Common myeloid progenitor, CD34-positive (primary cell): ENCODE measurements at regions not wholly inside any gene's neighbourhood (a gene's known extent, or its start where the extent isn't known, plus 50 kb on each side); places are given as distances from the start of the nearest gene placed in this dataset.

Source experiments
- CTCF ChIA-PET: fragments of 350-600 bp; sonication (Branson Sonifier 250); formaldehyde crosslinking; loops from one replicate; lab custom pipeline; 2021; ENCODE audit warnings: antibody characterized with exemption; lab: Charles Lee
- POLR2A ChIA-PET: fragments of 350-600 bp; sonication (Branson Sonifier 250); formaldehyde crosslinking; loops from one replicate; lab custom pipeline; 2021; ENCODE audit warnings: antibody characterized with exemption; lab: Charles Lee
- DNase-seq, 3 donors: peaks; one replicate each; pipeline versions ENCODE4 v3.0.0 to v3.0.0-alpha.2; 2013
- H3K27ac ChIP-seq, 2 experiments: 1 replicate in 1 of 2; 2 replicates in 1 of 2; pipeline ENCODE4 v1.7.0; 2013; ENCODE audit warnings: inconsistent platforms in 2 of 2, low read length in 2 of 2, mild to moderate bottlenecking in 2 of 2, low read depth in 1 of 2, moderate library complexity in 1 of 2; ENCODE audit not compliant: severe bottlenecking in 2 of 2, insufficient read depth in 1 of 2, poor library complexity in 1 of 2
- H3K27me3 ChIP-seq, 5 experiments: replicated peaks in 2 of 5; 1 replicate in 3 of 5; 2 replicates in 2 of 5; pipeline versions ENCODE4 v1.6.1 to v1.7.0; 2013; ENCODE audit warnings: low read length in 4 of 5, mild to moderate bottlenecking in 2 of 5, moderate library complexity in 2 of 5, inconsistent platforms in 1 of 5; ENCODE audit not compliant: insufficient read depth in 5 of 5, control insufficient read depth in 4 of 5
- H3K36me3 ChIP-seq, 4 experiments: 1 replicate in 2 of 4; 2 replicates in 2 of 4; pipeline versions ENCODE4 v1.6.1 to v1.7.0; 2013; ENCODE audit warnings: low read length in 3 of 4, control low read depth in 1 of 4, mild to moderate bottlenecking in 1 of 4; ENCODE audit not compliant: control insufficient read depth in 4 of 4, insufficient read depth in 4 of 4
- H3K4me1 ChIP-seq, 4 experiments: 1 replicate in 3 of 4; 2 replicates in 1 of 4; pipeline versions ENCODE4 v1.6.1 to v1.7.1; 2013; ENCODE audit warnings: low read length in 3 of 4, mild to moderate bottlenecking in 3 of 4, control low read depth in 1 of 4, inconsistent platforms in 1 of 4, moderate library complexity in 1 of 4; ENCODE audit not compliant: control insufficient read depth in 4 of 4, insufficient read depth in 4 of 4; ENCODE audit errors: control extremely low read depth in 1 of 4
- H3K4me3 ChIP-seq, 7 experiments: 1 replicate in 4 of 7; 2 replicates in 3 of 7; pipeline versions ENCODE4 v1.5.1 to v1.7.0; 2013; ENCODE audit warnings: mild to moderate bottlenecking in 7 of 7, low read length in 6 of 7, moderate library complexity in 6 of 7, inconsistent platforms in 2 of 7, low read depth in 2 of 7, control low read depth in 1 of 7; ENCODE audit not compliant: insufficient read depth in 4 of 7, control insufficient read depth in 1 of 7; ENCODE audit errors: extremely low read depth in 1 of 7
- H3K9me3 ChIP-seq, 5 experiments: 1 replicate in 4 of 5; 2 replicates in 1 of 5; pipeline versions ENCODE4 v1.6.1 to v1.7.1; 2013; ENCODE audit warnings: low read length in 4 of 5, mild to moderate bottlenecking in 2 of 5, inconsistent platforms in 1 of 5, low read depth in 1 of 5, moderate library complexity in 1 of 5; ENCODE audit not compliant: control insufficient read depth in 4 of 5, insufficient read depth in 2 of 5; ENCODE audit errors: control extremely low read depth in 1 of 5
- WGBS: methylation state at CpG from one replicate; pipeline ENCODE4 v1.1.5; 2013; ENCODE audit not compliant: insufficient coverage; 5-methylcytosine and 5-hydroxymethylcytosine counted together

- WGBS = 87% methylated on average over 14 of the region's 21 CpGs
- no peak overlapping the region for H3K27ac ChIP-seq
- H3K36me3 ChIP-seq = no peaks in the 10 kb centered on the region
- no peak overlapping the region for H3K4me3 ChIP-seq
- CTCF ChIA-PET = interaction anchor here (1.0 to 1.3 kb wide), 2 partner anchors 11 to 26 kb away, joined by 3 to 4 read pairs; no protein-coding TSS in a partner anchor
- H3K9me3 ChIP-seq = no peaks in the 10 kb centered on the region
- DNase-seq = no peak
- peaks cover 6 to 39% (median 37%) of the 10 kb centered on the region in 4 experiments for H3K4me1 ChIP-seq
- no peaks in the 10 kb centered on the region for H3K27me3 ChIP-seq
- POLR2A ChIA-PET = no interaction called here
These were observed 245.3 kb downstream of the TSN start for GRCh38 chr2:122000556-122001340.

- ChIA-PET POLR2A (no interaction called here), CTCF (interaction anchor here (0.6 kb wide), 1 partner anchor 1916 kb away, joined by 3 read pairs; no protein-coding TSS in a partner anchor)
- H3K9me3 ChIP-seq = no peaks in the 10 kb centered on the region
- 77% methylated on average over 7 of the region's 7 CpGs for WGBS
- H3K27me3 ChIP-seq = no peaks in the 10 kb centered on the region
- H3K4me3 ChIP-seq = no peak overlapping the region
- peaks cover 6 to 37% (median 37%) of the 10 kb centered on the region in 4 experiments for H3K4me1 ChIP-seq
- no peak for DNase-seq
- no peaks in the 10 kb centered on the region for H3K36me3 ChIP-seq
- H3K27ac ChIP-seq = no peak overlapping the region
These were observed 246.0 kb downstream of the TSN start for GRCh38 chr2:122001441-122001874.

GRCh38 chr2:122003196-122003940 is 247.9 kb downstream of the TSN start:
- H3K27me3 ChIP-seq = no peaks in the 10 kb centered on the region
- no peak overlapping the region for H3K4me3 ChIP-seq
- peaks cover 7 to 32% (median 31%) of the 10 kb centered on the region in 4 experiments for H3K4me1 ChIP-seq
- ChIA-PET POLR2A (no interaction called here), CTCF (no interaction called here)
- DNase-seq = no peak
- no peaks in the 10 kb centered on the region for H3K36me3 ChIP-seq
- 96% methylated on average over 11 of the region's 11 CpGs for WGBS
- no peaks in the 10 kb centered on the region for H3K9me3 ChIP-seq
- no peak overlapping the region for H3K27ac ChIP-seq

- no peak for DNase-seq
- no peaks in the 10 kb centered on the region for H3K36me3 ChIP-seq
- 97% methylated on average over 3 of the region's 5 CpGs for WGBS
- no peaks in the 10 kb centered on the region for H3K27me3 ChIP-seq
- H3K4me1 ChIP-seq = peaks cover 4 to 19% (median 16%) of the 10 kb centered on the region in 4 experiments
- no peak overlapping the region for H3K27ac ChIP-seq
- H3K4me3 ChIP-seq = no peak overlapping the region
- CTCF ChIA-PET = interaction anchor here (1.5 kb wide), 1 partner anchor 32 kb away, joined by 3 read pairs; no protein-coding TSS in a partner anchor
- no peaks in the 10 kb centered on the region for H3K9me3 ChIP-seq
- POLR2A ChIA-PET = no interaction called here
These were observed 251.7 kb downstream of the TSN start for GRCh38 chr2:122007126-122007525.

- CTCF ChIA-PET = no interaction called here
- Histone ChIP-seq H3K4me1 (peaks cover 4 to 19% (median 16%) of the 10 kb centered on the region in 4 experiments), H3K36me3 (no peaks in the 10 kb centered on the region), H3K27me3 (no peaks in the 10 kb centered on the region), H3K9me3 (no peaks in the 10 kb centered on the region), H3K27ac (no peak overlapping the region), H3K4me3 (no peak overlapping the region)
- POLR2A ChIA-PET = no interaction called here
- no peak for DNase-seq
- WGBS = 96% methylated on average over 3 of the region's 5 CpGs
These were observed 252.1 kb downstream of the TSN start for GRCh38 chr2:122007577-122007976.

- Histone ChIP-seq H3K4me1 (peaks cover 4 to 19% (median 16%) of the 10 kb centered on the region in 4 experiments), H3K27ac (no peak overlapping the region), H3K36me3 (no peaks in the 10 kb centered on the region), H3K27me3 (no peaks in the 10 kb centered on the region), H3K9me3 (no peaks in the 10 kb centered on the region), H3K4me3 (peak overlapping the region in 1 of 7 experiments; percentile 19)
- CTCF ChIA-PET = interaction anchor here (0.6 to 1.6 kb wide), 3 partner anchors 10 to 77 kb away, joined by 3 read pairs; no protein-coding TSS in a partner anchor
- 6% methylated on average over 2 of the region's 3 CpGs for WGBS
- DNase-seq = peak in 2 of 3 donors; percentile 28 to 31
- POLR2A ChIA-PET = no interaction called here
These were observed 254.1 kb downstream of the TSN start for GRCh38 chr2:122009561-122009960.
